ENCODE measurements at regions not wholly inside any gene's neighbourhood (a gene's known extent, or its start where the extent isn't known, plus 50 kb on each side); places are given as distances from the start of the nearest gene placed in this dataset.

GRCh38 chr20:50408526-50409364, 101.4 kb upstream of the PTPN1 start:
- DNase-seq, result peak; percentile 51
- H3K36me3 ChIP-seq, result no peaks in the 10 kb centered on the region
- no peak overlapping the region for H3K27ac ChIP-seq
- H3K9me3 ChIP-seq (ENCODE audit: severe bottlenecking), result no peaks in the 10 kb centered on the region
- H3K27me3 ChIP-seq (ENCODE audit: insufficient read depth, low read depth, severe bottlenecking), result no peaks in the 10 kb centered on the region
- H3K4me3 ChIP-seq (ENCODE audit: low read depth, low read length), result no peak overlapping the region
- TF ChIP-seq, protein P1, sequence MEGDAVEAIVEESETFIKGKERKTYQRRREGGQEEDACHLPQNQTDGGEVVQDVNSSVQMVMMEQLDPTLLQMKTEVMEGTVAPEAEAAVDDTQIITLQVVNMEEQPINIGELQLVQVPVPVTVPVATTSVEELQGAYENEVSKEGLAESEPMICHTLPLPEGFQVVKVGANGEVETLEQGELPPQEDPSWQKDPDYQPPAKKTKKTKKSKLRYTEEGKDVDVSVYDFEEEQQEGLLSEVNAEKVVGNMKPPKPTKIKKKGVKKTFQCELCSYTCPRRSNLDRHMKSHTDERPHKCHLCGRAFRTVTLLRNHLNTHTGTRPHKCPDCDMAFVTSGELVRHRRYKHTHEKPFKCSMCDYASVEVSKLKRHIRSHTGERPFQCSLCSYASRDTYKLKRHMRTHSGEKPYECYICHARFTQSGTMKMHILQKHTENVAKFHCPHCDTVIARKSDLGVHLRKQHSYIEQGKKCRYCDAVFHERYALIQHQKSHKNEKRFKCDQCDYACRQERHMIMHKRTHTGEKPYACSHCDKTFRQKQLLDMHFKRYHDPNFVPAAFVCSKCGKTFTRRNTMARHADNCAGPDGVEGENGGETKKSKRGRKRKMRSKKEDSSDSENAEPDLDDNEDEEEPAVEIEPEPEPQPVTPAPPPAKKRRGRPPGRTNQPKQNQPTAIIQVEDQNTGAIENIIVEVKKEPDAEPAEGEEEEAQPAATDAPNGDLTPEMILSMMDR (IDR thresholded peaks at IDR 0.05; ENCODE audit: low read depth, low read length), result no peak

DNA sequence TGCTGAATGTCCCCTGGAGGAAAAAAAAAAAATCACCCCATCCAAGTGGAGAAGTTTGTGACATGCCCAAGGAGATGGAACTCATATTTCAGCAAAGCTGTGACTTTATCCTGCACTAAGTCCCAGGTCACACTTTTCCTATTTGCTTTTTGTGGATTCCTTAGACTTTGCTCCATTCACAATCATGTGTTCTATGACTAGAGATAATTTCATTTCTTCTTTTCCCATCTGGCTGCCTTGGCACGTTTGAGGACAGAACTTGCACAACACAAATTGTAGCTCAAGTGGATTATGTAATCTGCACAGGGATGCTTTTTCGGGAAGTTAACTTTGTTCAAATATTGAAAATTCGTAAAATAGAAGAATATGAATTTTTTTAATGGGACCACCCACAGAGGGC, 100.7 kb upstream of the PTPN1 start:
- DNase-seq, result no peak
- Histone ChIP-seq H3K27ac (no peak overlapping the region), H3K27me3 (ENCODE audit: insufficient read depth, low read depth, severe bottlenecking) (no peaks in the 10 kb centered on the region), H3K9me3 (ENCODE audit: severe bottlenecking) (no peaks in the 10 kb centered on the region), H3K4me3 (ENCODE audit: low read depth, low read length) (no peak overlapping the region), H3K36me3 (no peaks in the 10 kb centered on the region)
- TF ChIP-seq, protein P1 (IDR thresholded peaks at IDR 0.05; ENCODE audit: low read depth, low read length), result no peak

GRCh38 chr20:50410343-50410742, 99.8 kb upstream of the PTPN1 start:
- no peak overlapping the region for H3K4me3 ChIP-seq (ENCODE audit: low read depth, low read length)
- no peaks in the 10 kb centered on the region for H3K36me3 ChIP-seq
- no peak for DNase-seq
- no peak overlapping the region for H3K27ac ChIP-seq
- no peaks in the 10 kb centered on the region for H3K27me3 ChIP-seq (ENCODE audit: insufficient read depth, low read depth, severe bottlenecking)
- TF ChIP-seq, protein P1 (IDR thresholded peaks at IDR 0.05; ENCODE audit: low read depth, low read length), result no peak
- H3K9me3 ChIP-seq (ENCODE audit: severe bottlenecking), result no peaks in the 10 kb centered on the region

DNA sequence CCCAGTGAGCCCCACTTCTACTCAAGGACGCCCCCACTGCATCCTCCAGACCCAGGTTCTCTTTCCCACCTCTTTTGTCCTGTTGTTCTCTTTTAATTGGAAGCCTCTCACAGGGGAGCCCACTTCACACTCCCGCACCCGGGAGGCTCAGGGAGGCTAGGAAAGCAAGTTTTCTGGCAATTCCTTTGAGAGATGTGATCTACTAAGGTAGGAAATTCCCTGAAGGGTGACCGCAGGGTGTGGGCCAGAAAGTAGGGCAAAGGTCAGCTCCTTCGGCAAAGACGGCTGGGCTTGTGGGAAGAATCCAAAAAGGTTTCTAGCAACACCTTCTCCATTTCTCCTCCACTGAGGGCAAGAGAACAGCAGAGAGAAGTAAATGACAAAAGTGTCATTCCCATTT, 98.1 kb upstream of the PTPN1 start:
- no peaks in the 10 kb centered on the region for H3K9me3 ChIP-seq (ENCODE audit: severe bottlenecking)
- no peak overlapping the region for H3K4me3 ChIP-seq (ENCODE audit: low read depth, low read length)
- no peaks in the 10 kb centered on the region for H3K36me3 ChIP-seq
- no peak for DNase-seq
- H3K27ac ChIP-seq, result no peak overlapping the region
- H3K27me3 ChIP-seq (ENCODE audit: insufficient read depth, low read depth, severe bottlenecking), result no peaks in the 10 kb centered on the region
- TF ChIP-seq, protein P1 (IDR thresholded peaks at IDR 0.05; ENCODE audit: low read depth, low read length), result no peak

GRCh38 chr20:50412499-50412898, 97.7 kb upstream of the PTPN1 start:
- TF ChIP-seq, protein P1 (IDR thresholded peaks at IDR 0.05; ENCODE audit: low read depth, low read length), result no peak
- H3K4me3 ChIP-seq (ENCODE audit: low read depth, low read length), result no peak overlapping the region
- no peak for DNase-seq
- H3K27ac ChIP-seq, result no peak overlapping the region
- H3K36me3 ChIP-seq, result no peaks in the 10 kb centered on the region
- no peaks in the 10 kb centered on the region for H3K9me3 ChIP-seq (ENCODE audit: severe bottlenecking)
- no peaks in the 10 kb centered on the region for H3K27me3 ChIP-seq (ENCODE audit: insufficient read depth, low read depth, severe bottlenecking)

GRCh38 chr20:50413088-50413500, 97.1 kb upstream of the PTPN1 start:
- H3K9me3 ChIP-seq (ENCODE audit: severe bottlenecking), result no peaks in the 10 kb centered on the region
- no peaks in the 10 kb centered on the region for H3K36me3 ChIP-seq
- H3K27ac ChIP-seq, result no peak overlapping the region
- DNase-seq, result no peak
- H3K4me3 ChIP-seq (ENCODE audit: low read depth, low read length), result no peak overlapping the region
- H3K27me3 ChIP-seq (ENCODE audit: insufficient read depth, low read depth, severe bottlenecking), result no peaks in the 10 kb centered on the region
- TF ChIP-seq, protein P1 (IDR thresholded peaks at IDR 0.05; ENCODE audit: low read depth, low read length), result no peak
